Astrocyte (in vitro differentiated cells and primary cell): ENCODE measurements at regions not wholly inside any gene's neighbourhood (a gene's known extent, or its start where the extent isn't known, plus 50 kb on each side); places are given as distances from the start of the nearest gene placed in this dataset.
A peak's percentile ranks its signal among the peaks of the same experiment; 100 is the strongest.

Experiments
- DNase-seq: peaks from one replicate; pipeline ENCODE4 v3.0.0-alpha.2; 2010; ENCODE audit warnings: low read depth
- FAIRE-seq: peaks from 2 replicates; lab custom pipeline; 2011; peaks lifted over from hg19 to GRCh38; lab: Jason Lieb, UNC
- H2AFZ ChIP-seq: 2 replicates; pipeline ENCODE4 v1.6.0; 2012; ENCODE audit warnings: low read depth, low read length, inconsistent platforms
- H3K27ac ChIP-seq: 2 replicates; pipeline ENCODE4 v1.5.1; 2011; ENCODE audit warnings: low read depth, low read length, inconsistent platforms
- H3K27me3 ChIP-seq: 2 replicates; pipeline ENCODE4 v1.6.0; 2011; ENCODE audit warnings: low read length, inconsistent platforms; ENCODE audit not compliant: insufficient read depth
- H3K36me3 ChIP-seq: 2 replicates; pipeline ENCODE4 v1.5.1; 2011; ENCODE audit warnings: low read length, inconsistent platforms; ENCODE audit not compliant: insufficient read depth
- H3K4me1 ChIP-seq: 2 replicates; pipeline ENCODE4 v1.5.1; 2011; ENCODE audit warnings: low read length, inconsistent platforms; ENCODE audit not compliant: insufficient read depth
- H3K4me2 ChIP-seq: 2 replicates; pipeline ENCODE4 v1.6.0; 2012; ENCODE audit warnings: low read length, inconsistent platforms
- H3K4me3 ChIP-seq: 2 replicates; pipeline ENCODE4 v1.5.1; 2011; ENCODE audit warnings: low read depth, mild to moderate bottlenecking, low read length, inconsistent platforms; ENCODE audit not compliant: insufficient read depth
- H3K79me2 ChIP-seq: 2 replicates; pipeline ENCODE4 v1.6.0; 2012; ENCODE audit warnings: mild to moderate bottlenecking, low read length, inconsistent platforms; ENCODE audit not compliant: insufficient read depth
- H3K9ac ChIP-seq: 2 replicates; pipeline ENCODE4 v1.6.0; 2012; ENCODE audit warnings: mild to moderate bottlenecking, low read length, inconsistent platforms
- H3K9me3 ChIP-seq: 2 replicates; pipeline ENCODE4 v1.5.1; 2012; ENCODE audit warnings: low read depth, mild to moderate bottlenecking, low read length, inconsistent platforms; ENCODE audit not compliant: insufficient read depth
- H4K20me1 ChIP-seq: 2 replicates; pipeline ENCODE4 v1.6.0; 2012; ENCODE audit warnings: low read length, inconsistent platforms; ENCODE audit not compliant: insufficient read depth
- H3K27ac Mint-ChIP-seq: one replicate; pipeline ENCODE4 v1.8.0; 2021; ENCODE audit warnings: mild to moderate bottlenecking, mixed read lengths; ENCODE audit not compliant: unreplicated experiment
- H3K27me3 Mint-ChIP-seq: one replicate; pipeline ENCODE4 v1.8.0; 2021; ENCODE audit warnings: low read depth, mixed read lengths; ENCODE audit not compliant: unreplicated experiment
- H3K36me3 Mint-ChIP-seq: one replicate; pipeline ENCODE4 v1.8.0; 2021; ENCODE audit warnings: low read depth, mixed read lengths; ENCODE audit not compliant: unreplicated experiment
- H3K4me1 Mint-ChIP-seq: one replicate; pipeline ENCODE4 v1.8.0; 2021; ENCODE audit warnings: low read depth, mixed read lengths; ENCODE audit not compliant: unreplicated experiment
- H3K4me3 Mint-ChIP-seq: one replicate; pipeline ENCODE4 v1.8.0; 2021; ENCODE audit warnings: mild to moderate bottlenecking, moderate library complexity, mixed read lengths; ENCODE audit not compliant: unreplicated experiment
- H3K9me3 Mint-ChIP-seq: one replicate; pipeline ENCODE4 v1.8.0; 2021; ENCODE audit warnings: mild to moderate bottlenecking, mixed read lengths; ENCODE audit not compliant: unreplicated experiment
- CTCF ChIP-seq: IDR thresholded peaks from 2 replicates; pipeline ENCODE4 v1.5.1; 2011; ENCODE audit warnings: low read depth, mild to moderate bottlenecking, inconsistent platforms, low read length, moderate library complexity; ENCODE audit not compliant: insufficient read depth
- EZH2 ChIP-seq: IDR thresholded peaks from 2 replicates; pipeline ENCODE4 v1.6.1; 2012; ENCODE audit warnings: mild to moderate bottlenecking, low read length, inconsistent platforms; ENCODE audit not compliant: insufficient read depth

- Mint-ChIP-seq H3K27me3 (no peaks in the 10 kb centered on the region), H3K36me3 (no peaks in the 10 kb centered on the region), H3K27ac (no peak overlapping the region), H3K4me1 (peaks cover 5% of the 10 kb centered on the region), H3K4me3 (no peak overlapping the region), H3K9me3 (no peaks in the 10 kb centered on the region)
- DNase-seq (no peak), FAIRE-seq (no peak)
- Histone ChIP-seq H4K20me1 (no peaks in the 10 kb centered on the region), H2AFZ (no peak overlapping the region), H3K36me3 (no peaks in the 10 kb centered on the region), H3K79me2 (no peaks in the 10 kb centered on the region), H3K9me3 (no peaks in the 10 kb centered on the region), H3K9ac (no peak overlapping the region), H3K27ac (no peak overlapping the region), H3K4me2 (no peak overlapping the region), H3K27me3 (no peaks in the 10 kb centered on the region), H3K4me1 (no peaks in the 10 kb centered on the region), H3K4me3 (no peak overlapping the region)
- no peak for TF ChIP-seq CTCF
- no peak for TF ChIP-seq EZH2
Observed at GRCh38 chr2:12514631-12515437, 201.9 kb upstream of the TRIB2 start.

- no peaks in the 10 kb centered on the region for H3K27me3 ChIP-seq
- H3K79me2 ChIP-seq = no peaks in the 10 kb centered on the region
- no peak overlapping the region for H3K27ac ChIP-seq
- TF ChIP-seq CTCF = no peak
- TF ChIP-seq EZH2 = no peak
- Mint-ChIP-seq H3K27ac (no peak overlapping the region), H3K36me3 (no peaks in the 10 kb centered on the region), H3K4me3 (no peak overlapping the region), H3K4me1 (peaks cover 5% of the 10 kb centered on the region), H3K27me3 (no peaks in the 10 kb centered on the region), H3K9me3 (no peaks in the 10 kb centered on the region)
- no peaks in the 10 kb centered on the region for H4K20me1 ChIP-seq
- H3K4me3 ChIP-seq = no peak overlapping the region
- FAIRE-seq (no peak), DNase-seq (no peak)
- no peaks in the 10 kb centered on the region for H3K9me3 ChIP-seq
- H3K4me1 ChIP-seq = no peaks in the 10 kb centered on the region
- no peaks in the 10 kb centered on the region for H3K36me3 ChIP-seq
- H2AFZ ChIP-seq = no peak overlapping the region
- H3K9ac ChIP-seq = no peak overlapping the region
- no peak overlapping the region for H3K4me2 ChIP-seq
Observed at GRCh38 chr2:12515871-12516270, 200.9 kb upstream of the TRIB2 start.

- H3K9ac ChIP-seq = no peak overlapping the region
- Mint-ChIP-seq H3K9me3 (no peaks in the 10 kb centered on the region), H3K4me3 (no peak overlapping the region), H3K27me3 (no peaks in the 10 kb centered on the region), H3K36me3 (no peaks in the 10 kb centered on the region), H3K4me1 (peaks cover 33% of the 10 kb centered on the region), H3K27ac (peak overlapping the region; percentile 94)
- peak overlapping the region; percentile 78 for H3K4me2 ChIP-seq
- H2AFZ ChIP-seq = no peak overlapping the region
- H3K4me1 ChIP-seq = peaks cover 26% of the 10 kb centered on the region
- H3K27me3 ChIP-seq = no peaks in the 10 kb centered on the region
- H3K79me2 ChIP-seq = no peaks in the 10 kb centered on the region
- H3K36me3 ChIP-seq = no peaks in the 10 kb centered on the region
- TF ChIP-seq EZH2 = no peak
- no peak for TF ChIP-seq CTCF
- FAIRE-seq = peak; percentile 32
- peak; percentile 33 for DNase-seq
- peak overlapping the region; percentile 94 for H3K27ac ChIP-seq
- H3K4me3 ChIP-seq = no peak overlapping the region
- H3K9me3 ChIP-seq = no peaks in the 10 kb centered on the region
- no peaks in the 10 kb centered on the region for H4K20me1 ChIP-seq
Observed at GRCh38 chr2:12533337-12534005, 183.3 kb upstream of the TRIB2 start.
